ENCODE measurements at regions not wholly inside any gene's neighbourhood (a gene's known extent, or its start where the extent isn't known, plus 50 kb on each side); places are given as distances from the start of the nearest gene placed in this dataset.

DNA sequence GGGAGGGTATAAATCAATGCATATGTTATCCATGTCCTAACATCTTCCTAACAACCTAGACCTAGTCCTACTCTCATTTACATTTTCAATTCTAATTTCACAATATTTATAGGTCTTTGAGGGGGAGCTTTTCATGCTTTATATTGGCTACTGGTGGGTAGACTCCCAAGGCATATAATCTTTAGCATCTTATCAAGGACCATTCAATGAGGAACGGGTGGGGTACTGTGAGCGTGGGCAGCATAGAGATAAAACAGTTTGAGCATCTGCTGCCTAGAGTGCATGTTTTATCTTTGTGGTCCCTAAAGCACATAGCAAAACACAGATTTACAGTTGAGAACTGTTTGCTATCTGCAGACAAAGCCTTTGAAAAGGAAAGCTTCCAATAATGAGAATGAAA lies 427.6 kb upstream of the WWC1 start:
- Histone ChIP-seq H3K4me3 (no peak overlapping the region), H3K27me3 (no peaks in the 10 kb centered on the region), H3K36me3 (no peaks in the 10 kb centered on the region), H3K4me1 (no peaks in the 10 kb centered on the region), H3K9me3 (no peaks in the 10 kb centered on the region), H3K27ac (no peak overlapping the region)
- 73% methylated on average over 2 of the region's 2 CpGs for WGBS (ENCODE audit: insufficient coverage, low coverage, low lambda C conversion rate, missing lambda C conversion rate)
- no peak for TF ChIP-seq POLR2A (IDR thresholded peaks at IDR 0.05)
- TF ChIP-seq, protein P1, sequence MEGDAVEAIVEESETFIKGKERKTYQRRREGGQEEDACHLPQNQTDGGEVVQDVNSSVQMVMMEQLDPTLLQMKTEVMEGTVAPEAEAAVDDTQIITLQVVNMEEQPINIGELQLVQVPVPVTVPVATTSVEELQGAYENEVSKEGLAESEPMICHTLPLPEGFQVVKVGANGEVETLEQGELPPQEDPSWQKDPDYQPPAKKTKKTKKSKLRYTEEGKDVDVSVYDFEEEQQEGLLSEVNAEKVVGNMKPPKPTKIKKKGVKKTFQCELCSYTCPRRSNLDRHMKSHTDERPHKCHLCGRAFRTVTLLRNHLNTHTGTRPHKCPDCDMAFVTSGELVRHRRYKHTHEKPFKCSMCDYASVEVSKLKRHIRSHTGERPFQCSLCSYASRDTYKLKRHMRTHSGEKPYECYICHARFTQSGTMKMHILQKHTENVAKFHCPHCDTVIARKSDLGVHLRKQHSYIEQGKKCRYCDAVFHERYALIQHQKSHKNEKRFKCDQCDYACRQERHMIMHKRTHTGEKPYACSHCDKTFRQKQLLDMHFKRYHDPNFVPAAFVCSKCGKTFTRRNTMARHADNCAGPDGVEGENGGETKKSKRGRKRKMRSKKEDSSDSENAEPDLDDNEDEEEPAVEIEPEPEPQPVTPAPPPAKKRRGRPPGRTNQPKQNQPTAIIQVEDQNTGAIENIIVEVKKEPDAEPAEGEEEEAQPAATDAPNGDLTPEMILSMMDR (IDR thresholded peaks at IDR 0.05) = no peak
- no peak for DNase-seq
- no peak for ATAC-seq
- intact Hi-C loops (cut with DNase I) = no loop called here

- ATAC-seq (no peak), DNase-seq (no peak)
- H3K9me3 ChIP-seq = no peaks in the 10 kb centered on the region
- intact Hi-C loops (cut with DNase I) = no loop called here
- WGBS (ENCODE audit: insufficient coverage, low coverage, low lambda C conversion rate, missing lambda C conversion rate) = 83% methylated on average over 6 of the region's 6 CpGs
- no peak overlapping the region for H3K4me3 ChIP-seq
- H3K27ac ChIP-seq = no peak overlapping the region
- H3K27me3 ChIP-seq = no peaks in the 10 kb centered on the region
- TF ChIP-seq POLR2A (IDR thresholded peaks at IDR 0.05) = no peak
- TF ChIP-seq, protein P1 (IDR thresholded peaks at IDR 0.05) = no peak
- H3K36me3 ChIP-seq = no peaks in the 10 kb centered on the region
- no peaks in the 10 kb centered on the region for H3K4me1 ChIP-seq
Observed at GRCh38 chr5:167864801-167865200, 426.6 kb upstream of the WWC1 start.

- no peaks in the 10 kb centered on the region for H3K4me1 ChIP-seq
- intact Hi-C loops (cut with DNase I) = no loop called here
- WGBS (ENCODE audit: insufficient coverage, low coverage, low lambda C conversion rate, missing lambda C conversion rate) = 73% methylated on average over 3 of the region's 3 CpGs
Observed at GRCh38 chr5:167866797-167867196, 424.6 kb upstream of the WWC1 start.

GRCh38 chr5:167867281-167867680 lies 424.2 kb upstream of the WWC1 start:
- H3K4me3 ChIP-seq = no peak overlapping the region
- no peak for DNase-seq
- H3K27ac ChIP-seq = no peak overlapping the region
- no peaks in the 10 kb centered on the region for H3K9me3 ChIP-seq
- H3K4me1 ChIP-seq = no peaks in the 10 kb centered on the region
- no peak for TF ChIP-seq POLR2A (IDR thresholded peaks at IDR 0.05)
- TF ChIP-seq, protein P1 (IDR thresholded peaks at IDR 0.05) = no peak
- intact Hi-C loops (cut with DNase I) = no loop called here
- WGBS (ENCODE audit: insufficient coverage, low coverage, low lambda C conversion rate, missing lambda C conversion rate) = 51% methylated on average over 5 of the region's 5 CpGs
- ATAC-seq = no peak
- H3K27me3 ChIP-seq = no peaks in the 10 kb centered on the region
- H3K36me3 ChIP-seq = no peaks in the 10 kb centered on the region

More at GRCh38 chr5:167866797-167867196, 424.6 kb upstream of the WWC1 start:
- DNase-seq (no peak), ATAC-seq (no peak)
- Histone ChIP-seq H3K4me3 (no peak overlapping the region), H3K36me3 (no peaks in the 10 kb centered on the region), H3K27me3 (no peaks in the 10 kb centered on the region), H3K27ac (no peak overlapping the region), H3K9me3 (no peaks in the 10 kb centered on the region)
- TF ChIP-seq, protein P1 (IDR thresholded peaks at IDR 0.05) = no peak
- TF ChIP-seq POLR2A (IDR thresholded peaks at IDR 0.05) = no peak

DNA sequence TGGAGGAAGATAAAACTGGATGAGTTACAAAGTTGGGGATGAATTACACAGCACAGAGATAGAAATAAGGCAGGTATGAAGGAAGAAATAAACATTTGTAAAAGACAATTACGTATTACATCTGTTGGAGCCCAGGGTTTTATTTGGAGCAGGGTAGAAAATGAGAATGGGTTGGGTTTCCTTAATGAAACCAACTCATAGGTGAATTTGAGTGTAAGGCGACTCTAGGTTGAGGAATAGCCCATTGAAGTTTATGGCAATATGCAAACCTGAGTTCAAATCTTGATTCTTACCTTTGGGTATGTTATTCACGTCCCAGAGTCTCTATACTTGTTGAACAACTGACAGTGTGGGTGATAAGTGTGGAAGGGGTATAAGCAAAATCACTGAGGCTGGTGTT lies 422.3 kb upstream of the WWC1 start:
- ATAC-seq (no peak), DNase-seq (no peak)
- intact Hi-C loops (cut with DNase I) = no loop called here
- H3K4me3 ChIP-seq = no peak overlapping the region
- H3K27ac ChIP-seq = no peak overlapping the region
- no peaks in the 10 kb centered on the region for H3K36me3 ChIP-seq
- no peaks in the 10 kb centered on the region for H3K4me1 ChIP-seq
- H3K27me3 ChIP-seq = no peaks in the 10 kb centered on the region
- no peaks in the 10 kb centered on the region for H3K9me3 ChIP-seq
- TF ChIP-seq, protein P1 (IDR thresholded peaks at IDR 0.05) = no peak
- TF ChIP-seq POLR2A (IDR thresholded peaks at IDR 0.05) = no peak
- WGBS (ENCODE audit: insufficient coverage, low coverage, low lambda C conversion rate, missing lambda C conversion rate) = 89% methylated on average over 3 of the region's 3 CpGs
